ENCODE measurements at regions not wholly inside any gene's neighbourhood (a gene's known extent, or its start where the extent isn't known, plus 50 kb on each side); places are given as distances from the start of the nearest gene placed in this dataset.

DNA sequence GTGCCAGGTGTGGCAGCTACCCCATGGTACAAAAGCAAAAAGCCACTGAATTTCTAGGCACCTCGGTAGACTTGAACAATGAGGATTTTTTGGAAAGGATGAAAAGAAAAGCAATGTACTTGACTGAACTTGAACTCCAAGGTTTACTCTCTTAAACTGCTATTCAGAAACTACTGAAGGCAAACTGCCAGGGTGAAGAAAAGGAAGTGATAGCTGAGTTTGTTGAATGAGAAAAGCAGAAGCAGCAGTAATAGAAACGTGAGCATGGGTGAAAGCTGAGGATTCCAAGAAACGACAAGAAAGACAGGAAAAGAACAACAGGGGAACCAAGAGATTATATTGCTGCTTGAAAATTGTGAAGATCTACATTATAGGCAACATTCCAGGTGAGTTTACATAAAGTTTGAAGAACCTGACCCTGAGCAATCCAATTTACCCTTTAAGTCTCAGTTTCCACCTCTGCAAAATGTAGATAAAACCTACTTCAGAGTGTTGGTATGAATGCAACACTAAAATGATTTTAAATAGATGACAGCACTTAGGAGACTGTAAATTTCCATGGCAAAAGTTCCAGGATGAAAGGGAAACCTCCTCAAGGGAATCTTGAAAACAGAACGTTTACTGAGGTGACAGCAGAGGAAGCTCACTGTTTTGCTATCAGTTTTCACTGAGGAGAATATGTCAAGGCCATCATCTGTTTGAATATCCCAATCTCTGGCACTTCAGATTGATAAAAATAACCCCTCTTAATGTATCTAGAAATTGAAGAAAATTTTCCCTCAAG lies 245.8 kb downstream of the SPATA31D1 start:
- DNase-seq: no peak

DNA sequence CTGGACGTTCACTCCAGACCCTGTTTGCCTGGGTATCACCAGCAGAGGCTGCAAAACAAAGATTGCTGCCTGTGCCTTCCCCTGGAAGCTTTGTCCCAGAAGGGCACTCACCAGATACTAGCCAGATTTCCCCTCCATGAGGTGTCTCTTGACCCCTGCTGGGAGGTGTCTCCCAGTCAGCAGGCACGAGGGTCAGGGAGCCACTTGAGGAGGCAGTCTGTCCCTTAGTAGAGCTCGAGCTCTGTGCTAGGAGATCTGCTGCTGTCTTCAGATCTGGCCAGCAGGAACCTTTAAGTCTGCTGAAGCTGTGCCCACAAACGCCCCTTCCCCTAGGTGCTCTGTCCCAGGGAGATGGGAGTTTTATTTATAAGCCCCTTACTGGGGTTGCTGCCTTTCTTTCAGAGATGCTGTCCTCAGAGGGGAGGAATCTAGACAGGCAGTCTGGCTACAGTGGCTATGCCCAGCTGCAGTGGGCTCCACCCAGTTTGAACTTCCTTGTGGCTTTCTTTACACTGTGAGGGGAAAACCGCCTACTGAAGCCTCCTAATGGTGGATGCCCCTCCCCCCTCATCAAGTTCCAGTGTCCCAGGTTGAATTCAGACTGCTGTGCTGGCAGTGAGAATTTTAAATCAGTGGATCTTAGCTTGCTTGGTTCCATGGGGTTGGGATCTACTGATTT lies 253.9 kb downstream of the SPATA31D1 start:
- no peak for DNase-seq

DNA sequence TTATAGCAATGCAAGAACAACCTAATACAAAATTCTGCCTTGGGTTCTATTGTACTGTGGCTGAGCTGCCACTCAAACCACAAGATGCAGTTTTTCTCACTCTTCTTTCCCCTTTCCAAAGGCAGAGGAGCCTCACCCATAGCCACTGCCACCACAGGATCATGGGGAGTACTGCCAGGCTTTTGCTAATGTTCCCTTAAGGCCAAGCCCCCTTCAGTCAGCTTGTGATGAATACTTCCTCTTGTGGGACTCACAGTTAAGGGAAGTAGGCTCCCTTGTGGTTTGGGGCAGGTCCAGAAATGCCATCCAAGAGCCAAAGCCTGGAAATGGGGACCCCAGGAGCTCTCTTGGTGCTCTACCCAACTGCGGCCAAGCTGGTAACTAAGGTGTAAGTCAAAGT lies 258.7 kb downstream of the SPATA31D1 start:
- no peak for DNase-seq

DNA sequence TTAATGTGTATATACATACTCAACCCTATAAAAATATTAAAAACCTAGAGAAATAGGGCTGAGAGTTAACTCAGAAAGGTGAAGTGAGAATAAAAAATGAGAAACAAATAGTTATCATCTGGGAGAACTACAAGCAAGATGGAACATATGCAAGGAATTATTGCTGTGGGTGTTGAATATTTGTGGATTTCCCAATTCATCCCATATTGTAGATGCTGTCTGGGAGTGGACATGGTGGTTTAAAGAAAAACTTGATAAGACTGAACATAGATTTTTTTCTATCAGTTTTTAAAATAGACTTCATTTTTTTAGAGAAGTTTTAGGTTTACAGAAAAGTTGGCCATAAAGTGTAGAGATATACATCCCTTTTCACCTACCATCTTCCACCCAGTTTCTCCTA lies 263.5 kb downstream of the SPATA31D1 start:
- DNase-seq: no peak

DNA sequence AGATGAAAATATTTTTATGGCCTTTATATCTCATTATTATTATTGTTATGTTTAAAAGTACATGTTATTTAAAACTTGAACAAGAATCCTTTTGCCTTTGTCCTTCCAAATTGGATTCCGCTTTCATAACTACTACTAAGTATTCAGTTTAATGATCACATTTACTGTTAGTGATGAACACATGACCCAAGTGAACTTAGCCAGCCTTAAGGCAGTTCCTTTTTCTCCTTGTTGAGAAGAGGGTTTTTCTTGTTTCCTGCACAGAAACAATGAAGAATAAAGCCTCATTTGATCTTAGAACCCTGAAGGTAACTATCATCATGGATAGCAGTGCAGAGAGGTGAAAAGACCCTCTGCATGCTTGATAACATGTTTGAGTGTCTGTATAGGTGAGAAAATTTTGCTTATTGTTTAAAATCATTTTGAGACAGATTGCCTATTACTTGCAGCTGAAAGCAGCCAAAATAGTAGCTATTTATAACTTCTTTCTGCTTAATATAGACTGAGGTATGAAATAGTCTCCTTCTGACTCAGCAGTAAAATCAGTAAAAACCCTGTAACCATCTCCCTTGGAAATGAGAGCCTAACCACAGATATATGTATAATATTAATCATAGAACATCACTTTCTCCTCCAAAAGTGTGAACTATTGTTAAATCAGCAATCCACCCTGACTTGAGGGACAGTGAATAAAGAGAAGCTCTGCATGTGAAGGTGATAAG lies 266.2 kb downstream of the SPATA31D1 start:
- no peak for DNase-seq

DNA sequence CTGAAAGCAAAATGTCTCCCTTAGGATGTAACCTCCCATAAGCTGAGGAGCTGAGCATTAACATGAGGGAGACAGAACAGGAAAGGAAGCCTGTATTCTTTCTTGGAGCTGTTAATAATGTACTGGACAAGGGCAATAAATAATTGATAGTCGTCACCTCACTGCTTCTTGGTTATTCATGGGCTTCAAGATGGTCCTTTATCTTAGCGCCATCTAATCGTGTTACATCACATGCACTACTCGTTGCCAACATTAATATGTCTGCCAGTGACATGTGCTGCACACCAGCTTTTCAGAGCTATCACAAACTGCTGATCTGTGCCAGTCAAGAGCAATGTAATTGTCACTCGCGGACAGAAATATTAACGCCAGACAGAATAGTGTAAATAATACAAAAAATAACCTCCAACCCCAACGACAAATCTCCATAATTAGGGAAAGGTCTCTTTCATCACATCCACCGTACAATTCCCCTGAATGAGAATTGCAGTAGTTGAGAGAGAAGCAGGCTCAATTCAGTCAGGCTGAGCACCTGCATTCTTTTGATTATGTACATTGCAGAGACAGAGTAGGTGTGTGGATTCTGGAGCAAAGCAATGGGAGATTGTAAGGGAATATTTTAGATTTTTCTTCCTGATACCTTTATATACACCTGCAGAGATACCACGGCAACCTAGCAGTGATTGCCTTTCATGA lies 267.1 kb downstream of the SPATA31D1 start:
- no peak for DNase-seq

DNA sequence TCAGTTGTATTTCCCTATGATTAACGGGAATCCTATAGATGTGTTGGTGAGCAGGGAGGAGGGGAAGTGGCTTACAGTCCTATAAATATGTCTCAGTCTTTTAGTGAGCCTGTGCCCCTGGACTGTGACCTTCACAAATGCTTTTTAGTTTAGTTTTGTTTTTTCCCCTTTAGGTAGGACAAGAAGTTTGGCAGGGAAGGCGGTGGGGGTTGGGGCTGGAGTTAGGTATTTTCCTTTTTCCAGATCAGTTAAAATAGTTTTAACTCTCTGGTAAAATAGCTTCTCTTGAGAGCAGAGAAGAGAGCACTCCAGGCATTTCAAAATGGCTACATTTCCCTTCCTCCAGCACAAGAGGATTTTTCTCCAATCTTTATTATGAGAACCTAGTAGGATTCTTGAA lies 272.1 kb downstream of the SPATA31D1 start:
- DNase-seq: no peak

DNA sequence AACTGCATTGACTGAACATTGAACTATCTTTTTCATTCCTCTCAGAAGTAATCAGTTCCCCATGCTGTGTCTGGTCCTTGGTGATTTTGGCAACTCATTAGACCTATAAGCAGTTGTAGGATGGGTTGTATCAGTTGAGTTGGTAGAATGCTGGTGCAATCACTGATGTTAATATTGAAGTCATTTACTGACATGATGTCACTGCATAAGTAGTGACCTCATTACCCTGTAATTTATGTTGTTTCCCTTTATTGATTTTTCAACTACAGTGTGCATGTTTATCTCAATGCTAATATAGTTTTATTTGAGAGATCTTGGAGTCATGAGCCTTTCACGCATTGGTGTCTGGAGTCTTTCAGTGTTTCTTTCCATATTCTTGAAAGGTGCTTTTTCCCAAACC lies 275.0 kb downstream of the SPATA31D1 start:
- no peak for DNase-seq

DNA sequence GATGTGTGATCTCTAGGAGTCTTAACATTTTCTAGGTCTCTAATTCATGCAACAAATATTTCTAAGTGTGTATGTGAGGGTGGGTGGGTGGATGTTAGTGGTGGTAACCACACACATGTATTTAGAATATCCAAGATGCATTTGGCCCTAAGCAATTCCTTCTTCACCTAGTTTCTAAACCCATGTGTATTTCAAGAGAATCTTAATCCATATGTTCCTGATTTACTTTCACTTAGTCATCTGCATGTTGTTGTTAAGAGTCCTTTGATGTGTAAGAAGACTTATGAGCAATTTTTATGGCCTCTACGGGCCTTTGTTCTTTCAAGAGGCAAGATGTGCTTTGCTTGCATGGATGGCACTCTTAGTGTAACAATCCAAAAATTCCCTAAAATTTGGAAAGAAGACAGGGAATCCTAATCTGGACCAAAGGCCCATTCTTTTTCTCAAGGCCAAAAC lies 282.6 kb downstream of the SPATA31D1 start:
- DNase-seq: no peak

DNA sequence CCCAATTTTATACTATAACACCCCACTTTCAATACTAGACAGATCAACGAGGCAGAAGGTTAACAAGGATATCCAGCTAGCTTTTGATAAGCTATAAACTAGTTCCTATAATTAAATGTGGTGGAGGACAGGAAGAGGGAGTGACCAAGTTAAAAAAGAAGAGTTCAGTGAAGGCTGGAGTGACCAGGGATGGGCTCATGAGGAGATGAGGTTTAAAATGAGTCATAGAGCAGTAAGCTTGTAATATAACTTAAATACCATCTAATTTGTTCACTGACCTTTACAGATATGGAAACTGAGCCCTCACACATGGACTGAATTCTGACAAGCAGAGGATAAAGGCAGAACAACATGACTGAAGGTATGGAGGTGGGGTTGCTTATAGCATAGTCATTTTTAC lies 284.5 kb downstream of the SPATA31D1 start:
- no peak for DNase-seq

DNA sequence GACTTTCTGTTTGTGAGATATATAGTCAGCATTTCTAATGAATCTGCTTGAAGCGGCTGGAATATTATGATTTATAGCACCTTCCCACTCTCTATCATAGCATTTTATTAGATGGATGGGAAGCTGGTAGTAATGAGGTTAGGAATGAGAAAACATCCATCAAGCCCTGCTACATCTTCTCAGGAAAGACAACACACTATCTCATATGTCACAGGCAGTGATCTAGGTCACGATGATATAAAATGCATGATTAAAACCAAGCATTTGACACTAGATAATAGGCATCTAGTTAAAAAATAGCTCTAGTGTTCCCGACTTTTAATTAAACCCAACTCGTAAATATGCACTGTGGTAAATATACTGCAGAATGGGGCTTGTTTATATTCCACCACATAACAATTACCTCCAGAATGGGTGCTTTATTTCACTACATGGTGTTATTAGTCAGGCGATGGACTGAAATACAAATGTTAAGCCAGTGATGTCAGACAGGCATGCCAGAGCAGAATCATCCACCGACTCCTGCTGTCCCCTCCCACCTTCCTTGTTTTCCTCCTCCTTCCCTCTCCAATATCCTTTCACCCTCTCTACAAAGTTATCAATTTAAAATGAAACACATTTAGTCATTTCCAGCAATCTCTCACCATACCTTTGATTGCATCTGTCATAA lies 286.8 kb downstream of the SPATA31D1 start:
- no peak for DNase-seq

DNA sequence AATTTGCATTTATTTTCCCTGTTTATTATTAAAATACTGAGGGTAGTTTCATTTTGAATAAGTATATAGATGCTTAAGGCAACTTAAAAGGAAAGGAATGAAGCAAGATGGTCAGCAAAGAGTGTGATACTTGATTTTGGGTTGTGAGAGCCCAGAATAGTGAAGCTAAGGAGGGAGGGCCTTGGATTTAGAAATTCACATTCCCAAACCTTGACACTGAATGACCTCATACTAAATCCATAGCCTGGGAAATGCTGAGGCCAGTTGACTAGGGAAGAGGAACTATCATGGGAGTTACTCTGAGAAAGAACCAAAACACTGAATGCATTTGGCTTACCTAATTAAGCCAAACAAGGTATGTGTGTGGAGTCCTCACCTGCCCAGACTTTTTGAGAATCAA lies 292.5 kb downstream of the SPATA31D1 start:
- DNase-seq: no peak

DNA sequence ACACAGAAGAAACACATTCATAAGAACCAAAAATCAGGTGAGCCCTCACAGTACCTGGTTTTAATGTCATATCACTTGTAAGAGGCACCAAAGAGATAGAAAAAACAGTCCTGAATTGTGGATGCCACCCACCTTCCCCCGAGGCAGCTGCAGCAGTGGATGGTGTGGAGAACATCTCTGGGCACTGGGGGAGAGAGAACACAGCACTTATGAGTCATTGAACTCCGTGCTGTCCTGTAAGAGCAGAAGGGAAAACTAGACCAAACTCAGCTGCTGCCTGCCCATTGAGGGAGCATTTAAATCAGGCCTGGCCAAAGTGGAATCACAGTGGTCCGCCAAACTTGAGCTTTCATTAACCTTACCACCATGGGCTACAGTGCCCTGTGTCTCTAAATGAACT lies 296.2 kb downstream of the SPATA31D1 start:
- no peak for DNase-seq

DNA sequence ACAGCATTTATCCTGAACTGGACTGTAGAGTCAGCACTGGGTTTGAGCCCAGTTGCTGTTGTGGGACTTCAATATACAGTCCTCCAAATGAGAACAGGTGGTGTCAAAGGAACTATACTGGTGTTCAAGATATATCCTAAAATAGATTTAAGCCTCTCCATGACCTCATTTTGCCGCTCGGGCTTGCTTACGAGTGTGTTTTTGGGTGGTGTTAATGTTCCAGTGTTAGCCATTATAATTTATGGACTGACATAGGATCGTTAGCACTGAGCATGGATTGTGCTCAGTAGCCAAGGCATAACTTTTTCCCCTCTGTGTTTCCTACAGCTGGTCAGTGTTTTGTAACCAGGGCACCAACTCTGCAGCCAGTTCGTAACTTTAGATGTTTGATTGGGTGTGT lies 306.6 kb downstream of the SPATA31D1 start:
- DNase-seq: no peak

DNA sequence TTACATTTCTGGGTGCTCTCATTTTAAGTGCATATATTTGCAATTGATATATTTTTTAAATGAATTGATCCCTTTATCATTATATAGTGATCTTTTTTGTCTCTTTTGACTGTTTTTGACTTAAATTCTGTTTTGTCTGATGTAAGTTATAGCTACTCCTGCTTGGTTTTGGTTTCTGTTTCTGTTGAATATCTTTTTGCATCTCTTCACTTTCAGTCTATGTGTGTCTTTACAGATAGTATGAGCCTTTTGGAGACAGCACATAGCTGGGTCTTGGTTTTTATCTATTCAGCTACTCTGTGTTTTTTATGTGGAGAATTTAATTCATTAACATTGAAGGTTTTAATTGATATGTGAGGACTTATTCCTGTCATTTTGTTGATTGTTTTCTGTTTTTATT lies 311.3 kb downstream of the SPATA31D1 start:
- no peak for DNase-seq

DNA sequence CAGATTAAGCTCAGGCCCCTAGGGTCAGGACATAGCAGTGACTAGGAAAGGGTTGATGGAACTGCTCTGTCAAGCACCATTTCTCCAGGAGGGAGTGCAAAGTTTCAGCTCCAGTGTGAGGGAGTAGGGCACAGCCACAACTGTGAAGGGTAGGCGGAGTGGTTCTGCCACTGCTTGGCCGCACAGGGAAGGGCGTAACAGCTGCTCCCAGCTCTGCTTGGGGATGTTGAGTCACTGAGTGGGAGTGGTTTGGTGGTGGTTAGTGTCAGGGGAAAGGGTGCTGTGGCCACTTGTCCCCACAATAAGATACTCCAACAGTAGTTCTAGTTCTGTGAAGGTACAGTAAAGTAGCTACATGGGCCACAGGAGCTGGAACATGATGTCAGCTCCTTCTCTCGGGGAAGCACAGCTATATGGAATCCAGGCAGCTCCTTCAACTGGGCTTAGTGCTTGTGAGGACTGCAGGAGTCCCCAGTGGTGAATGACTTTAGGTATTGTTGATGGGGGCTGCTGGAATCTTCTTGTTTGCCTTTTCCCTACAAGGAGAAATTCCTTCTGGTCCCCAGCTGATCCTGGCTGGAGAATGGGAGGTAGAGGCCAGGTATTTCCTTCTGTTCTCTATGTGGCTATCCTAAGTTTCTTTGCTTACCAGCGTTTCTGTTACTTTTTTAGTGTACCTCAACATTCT lies 314.5 kb downstream of the SPATA31D1 start:
- DNase-seq: no peak

DNA sequence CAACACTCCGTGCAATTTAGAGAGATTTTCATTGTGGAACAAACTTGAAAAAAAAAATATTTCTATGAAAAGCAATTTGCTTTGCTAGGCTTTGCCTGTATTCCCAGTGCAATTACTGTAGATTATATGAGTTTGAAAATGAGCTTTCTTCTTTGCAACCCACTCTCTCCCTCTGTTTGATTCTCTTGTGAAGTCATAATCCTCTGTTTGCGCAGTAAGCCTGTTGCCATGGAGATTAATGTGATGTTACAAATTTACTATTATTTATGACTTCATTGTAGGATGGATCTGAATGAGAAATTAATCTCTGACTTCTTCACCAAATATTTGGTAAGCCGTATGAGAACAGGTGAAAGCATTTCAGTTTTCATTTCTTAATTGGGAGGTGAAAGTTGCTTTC lies 320.3 kb downstream of the SPATA31D1 start:
- no peak for DNase-seq

DNA sequence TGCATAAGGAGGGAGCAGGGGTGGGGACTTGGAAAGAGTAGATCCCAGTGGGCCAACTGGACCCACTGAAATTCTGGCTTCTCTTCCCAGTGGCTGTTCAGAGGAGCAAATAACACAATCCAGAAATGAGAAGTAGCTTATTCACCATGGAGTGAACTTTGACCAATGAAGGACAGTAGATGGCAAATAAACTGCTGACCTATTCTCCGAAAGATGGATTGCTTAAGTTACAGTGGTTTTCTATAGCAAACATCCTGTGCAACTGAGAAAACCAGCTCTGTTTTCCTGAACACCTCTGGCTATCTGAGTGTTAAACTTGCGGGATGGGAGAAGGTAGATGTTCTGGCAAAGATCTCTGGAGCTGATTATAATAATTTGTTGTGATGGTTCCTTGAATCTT lies 325.1 kb downstream of the SPATA31D1 start:
- DNase-seq: no peak

DNA sequence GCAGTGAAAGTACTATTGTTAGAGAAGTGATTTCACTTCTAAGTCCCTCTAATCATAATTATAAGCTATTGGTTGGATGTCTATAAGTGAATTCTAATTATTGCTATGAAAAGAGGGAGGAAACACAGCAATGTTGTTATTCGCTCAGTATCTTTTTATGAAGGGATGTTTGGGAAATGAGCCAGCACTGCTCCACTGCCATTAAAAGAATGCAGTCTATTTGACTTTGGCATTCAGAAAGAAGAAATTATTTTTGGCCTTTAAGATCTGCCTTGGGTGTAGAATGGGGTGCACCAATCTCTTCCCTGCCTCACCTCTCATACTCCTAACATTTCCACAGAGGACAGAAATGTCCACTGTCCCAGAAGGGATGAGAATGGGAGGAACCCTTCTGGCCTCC lies 332.0 kb downstream of the SPATA31D1 start:
- DNase-seq: no peak

DNA sequence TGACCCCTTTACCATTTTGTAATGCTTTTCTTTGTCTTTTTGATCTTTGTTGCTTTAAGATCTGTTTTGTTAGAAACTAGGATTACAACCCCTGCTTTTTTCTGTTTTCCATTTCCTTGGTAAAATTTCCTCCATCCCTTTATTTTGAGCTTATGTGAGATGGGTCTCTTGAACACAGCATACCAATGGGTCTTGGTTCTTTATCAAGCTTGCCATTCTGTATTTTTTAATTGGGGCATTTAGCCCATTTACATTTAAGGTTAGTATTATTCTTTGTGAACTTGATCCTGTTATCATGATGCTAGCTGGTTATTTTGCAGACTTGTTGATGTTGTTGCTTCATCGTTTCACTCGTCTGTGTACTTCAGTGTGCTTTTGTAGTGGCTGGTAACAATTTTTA lies 337.3 kb downstream of the SPATA31D1 start:
- DNase-seq: no peak

DNA sequence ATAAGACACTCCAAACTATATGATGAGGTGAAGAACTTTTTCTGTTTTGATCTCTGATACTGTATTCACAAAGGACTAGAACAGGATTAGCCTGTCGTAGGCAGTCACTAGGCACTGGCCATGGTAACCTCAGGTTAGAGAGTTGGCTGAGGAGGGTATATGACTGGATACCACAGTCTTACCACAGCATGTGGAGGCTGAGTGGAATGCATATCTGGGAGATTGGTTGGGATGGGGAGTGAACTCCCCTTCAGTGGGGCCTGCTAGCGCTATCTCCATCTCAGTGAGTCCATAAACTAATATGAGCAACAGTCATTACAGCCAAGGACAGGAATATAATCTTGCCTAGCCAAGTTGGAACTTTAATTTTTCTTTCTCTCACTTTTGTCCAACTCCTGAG lies 339.1 kb downstream of the SPATA31D1 start:
- no peak for DNase-seq

DNA sequence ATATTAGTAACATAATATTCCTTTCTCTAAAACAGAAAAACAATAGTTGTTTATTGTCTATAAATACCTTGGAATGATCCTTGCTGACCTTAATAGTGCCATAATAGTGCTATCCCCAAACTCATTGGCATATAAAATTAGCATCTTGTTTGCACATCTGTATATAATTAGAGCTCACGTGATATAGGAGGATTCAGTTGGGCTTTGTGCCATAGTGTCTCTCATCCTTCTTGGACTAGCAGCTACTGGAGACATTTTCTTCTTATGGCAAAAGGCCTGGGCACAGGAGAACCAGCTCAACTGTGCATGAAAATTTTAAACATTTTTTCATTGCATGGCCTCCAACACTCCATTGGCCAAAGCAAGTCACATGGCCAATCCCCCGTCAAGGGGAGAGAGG lies 342.5 kb downstream of the SPATA31D1 start:
- DNase-seq: no peak
